ENCODE measurements at regions not wholly inside any gene's neighbourhood (a gene's known extent, or its start where the extent isn't known, plus 50 kb on each side); places are given as distances from the start of the nearest gene placed in this dataset.
"Not testable (repeated sequence)": the region's sequence is repeated elsewhere in the genome, so short reads cannot be mapped to it uniquely, and the experiment has no call there.

GRCh38 chrX:46375831-46376230, 169.4 kb downstream of the ZNF674 start:
- intact Hi-C loops (cut with DNase I): no loop called here
- no peak for DNase-seq

- no peak for DNase-seq
- intact Hi-C loops (cut with DNase I): no loop called here
These were observed 170.8 kb downstream of the ZNF674 start for GRCh38 chrX:46374371-46374770.

GRCh38 chrX:46367491-46367890, 177.7 kb downstream of the ZNF674 start:
- intact Hi-C loops (cut with DNase I): no loop called here
- no peak for DNase-seq

- DNase-seq: no peak
- intact Hi-C loops (cut with DNase I): no loop called here
These were observed 178.6 kb downstream of the ZNF674 start for GRCh38 chrX:46366381-46367207.

GRCh38 chrX:46354481-46354880, 190.7 kb downstream of the ZNF674 start:
- no peak for DNase-seq
- intact Hi-C loops (cut with DNase I): no loop called here

GRCh38 chrX:46341767-46342322, 203.4 kb downstream of the ZNF674 start:
- intact Hi-C loops (cut with DNase I): no loop called here
- no peak for DNase-seq

- DNase-seq: no peak
- intact Hi-C loops (cut with DNase I): no loop called here
These were observed 204.5 kb downstream of the ZNF674 start for GRCh38 chrX:46340696-46341095.

GRCh38 chrX:46333550-46333949, 211.7 kb downstream of the ZNF674 start:
- intact Hi-C loops (cut with DNase I): no loop called here
- no peak for DNase-seq

- no peak for DNase-seq
- intact Hi-C loops (cut with DNase I): no loop called here
These were observed 214.2 kb downstream of the ZNF674 start for GRCh38 chrX:46330981-46331380.

GRCh38 chrX:46330513-46330912, 214.7 kb downstream of the ZNF674 start:
- intact Hi-C loops (cut with DNase I): no loop called here
- DNase-seq: no peak

- no peak for DNase-seq
- intact Hi-C loops (cut with DNase I): no loop called here
These were observed 217.1 kb downstream of the ZNF674 start for GRCh38 chrX:46328133-46328532.

GRCh38 chrX:46327566-46328115, 217.6 kb downstream of the ZNF674 start:
- intact Hi-C loops (cut with DNase I): no loop called here

GRCh38 chrX:46326161-46326560, 219.1 kb downstream of the ZNF674 start:
- no peak for DNase-seq
- intact Hi-C loops (cut with DNase I): no loop called here

More at GRCh38 chrX:46327566-46328115, 217.6 kb downstream of the ZNF674 start:
- DNase-seq: no peak

GRCh38 chrX:46325312-46325877, 219.8 kb downstream of the ZNF674 start:
- intact Hi-C loops (cut with DNase I): no loop called here
- DNase-seq: peak in 11 of 42 donors; percentile 1 to 43 (median 10)

- intact Hi-C loops (cut with DNase I): no loop called here
- no peak for DNase-seq
These were observed 221.1 kb downstream of the ZNF674 start for GRCh38 chrX:46324166-46324565.

GRCh38 chrX:46322929-46323328, 222.3 kb downstream of the ZNF674 start:
- intact Hi-C loops (cut with DNase I): not testable (repeated sequence)
- peak in 28 of 42 donors; percentile 3 to 61 (median 24) for DNase-seq

- intact Hi-C loops (cut with DNase I): no loop called here
- no peak for DNase-seq
These were observed 223.5 kb downstream of the ZNF674 start for GRCh38 chrX:46321676-46322075.

- no peak for DNase-seq
- intact Hi-C loops (cut with DNase I): no loop called here
These were observed 225.5 kb downstream of the ZNF674 start for GRCh38 chrX:46319750-46320149.

- no peak for DNase-seq
- intact Hi-C loops (cut with DNase I): no loop called here
These were observed 226.7 kb downstream of the ZNF674 start for GRCh38 chrX:46318551-46318950.

- intact Hi-C loops (cut with DNase I): no loop called here
These were observed 228.1 kb downstream of the ZNF674 start for GRCh38 chrX:46317163-46317562.

More at GRCh38 chrX:46317163-46317562, 228.1 kb downstream of the ZNF674 start:
- no peak for DNase-seq

Measured in head of caudate nucleus (tissue), 42 donors.